HG03520 (cell line): ENCODE measurements at regions not wholly inside any gene's neighbourhood (a gene's known extent, or its start where the extent isn't known, plus 50 kb on each side); places are given as distances from the start of the nearest gene placed in this dataset.

Experiments used
- ATAC-seq: cut with Tn5 transposase; IDR thresholded peaks from one replicate; pipeline ENCODE4 v1.9.1; 2021; ENCODE audit warnings: mild to moderate bottlenecking, moderate library complexity; ENCODE audit not compliant: unreplicated experiment

DNA sequence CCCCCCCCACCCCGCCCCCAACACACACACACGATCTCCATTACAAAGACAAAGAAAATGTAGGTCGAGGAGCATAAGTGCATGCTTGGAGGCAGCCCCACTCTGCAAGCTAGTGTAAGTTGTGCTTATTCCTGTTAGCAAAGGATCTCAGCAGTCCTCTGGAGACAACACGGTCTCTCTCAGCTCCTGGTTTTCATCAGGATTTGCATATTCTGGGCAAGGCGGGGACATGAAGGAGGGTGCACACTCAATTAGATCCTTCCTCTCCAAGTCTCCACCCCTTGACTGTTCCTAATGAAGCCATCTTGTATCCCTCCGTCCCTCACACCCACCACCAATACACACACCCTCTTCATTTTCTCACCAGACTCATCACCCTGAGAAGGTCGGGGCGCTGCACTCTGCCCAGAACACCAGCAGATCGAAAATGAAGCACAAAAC lies 63.8 kb downstream of the MRPL46 start:
- no peak for ATAC-seq

DNA sequence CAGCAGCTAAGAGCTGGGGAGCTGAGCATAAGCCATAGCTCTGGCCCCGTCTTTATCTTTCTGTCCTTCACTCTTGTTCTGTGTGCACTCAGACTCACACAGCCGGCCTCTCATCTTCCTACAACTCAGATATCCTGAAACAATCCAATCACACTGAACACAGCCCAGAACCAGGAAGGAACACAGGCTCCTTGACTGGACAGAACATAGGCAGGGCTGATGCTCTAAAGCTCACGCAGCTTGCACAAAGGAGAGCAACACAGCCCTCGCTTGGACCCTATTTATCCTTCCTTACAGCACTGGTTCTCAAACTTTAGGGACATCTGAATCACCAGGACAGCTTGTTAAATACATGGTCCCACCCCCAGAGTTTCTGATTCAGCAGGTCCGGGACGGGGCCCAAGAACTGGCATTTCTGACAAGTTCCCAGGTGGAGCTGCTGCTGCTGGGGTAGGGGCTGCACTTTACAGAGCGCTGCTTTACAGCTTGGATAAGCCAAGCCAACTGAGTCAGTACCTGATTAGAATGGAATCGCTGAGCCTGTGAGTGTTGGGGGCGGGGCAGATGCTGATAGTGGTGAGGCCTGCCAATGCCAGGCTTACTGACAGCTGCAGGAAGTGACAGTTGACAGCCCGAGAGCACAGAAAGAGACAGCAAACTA lies 65.1 kb downstream of the MRPL46 start:
- no peak for ATAC-seq

DNA sequence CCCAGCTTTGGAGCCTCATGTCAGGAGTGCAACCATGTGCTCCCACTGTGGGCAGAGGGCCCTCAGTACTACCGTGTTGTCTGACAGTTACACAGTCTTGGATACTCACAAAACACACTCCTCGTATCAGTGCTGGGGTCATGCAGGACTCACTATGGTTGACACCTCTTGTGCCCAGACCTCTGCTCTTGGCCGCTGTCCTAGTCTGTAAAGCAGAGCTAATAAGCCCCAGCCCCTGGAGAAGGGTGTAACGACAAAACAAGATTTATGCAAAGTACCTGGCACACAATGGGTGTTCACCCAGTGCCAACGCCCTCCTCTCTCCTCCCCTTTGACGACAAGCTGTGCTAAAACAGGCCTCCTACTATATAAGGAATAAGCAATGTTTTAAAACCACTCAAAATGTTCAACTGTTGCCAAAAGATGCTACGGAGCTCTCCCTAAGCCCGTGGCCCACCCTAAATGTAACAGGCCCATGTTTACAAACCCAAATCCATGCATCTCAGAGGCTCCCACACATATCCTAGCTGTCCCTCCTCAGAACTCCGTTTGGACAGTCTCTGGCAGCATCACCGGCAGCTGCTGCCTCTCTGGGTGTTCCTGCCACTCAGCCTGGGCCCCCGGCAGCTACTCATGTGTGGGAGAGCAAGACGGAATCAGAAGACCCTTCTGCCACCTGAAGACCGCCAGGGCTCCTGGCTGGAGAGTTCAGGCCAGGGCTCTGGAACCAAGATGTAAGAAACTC lies 65.8 kb downstream of the MRPL46 start:
- ATAC-seq, result no peak

DNA sequence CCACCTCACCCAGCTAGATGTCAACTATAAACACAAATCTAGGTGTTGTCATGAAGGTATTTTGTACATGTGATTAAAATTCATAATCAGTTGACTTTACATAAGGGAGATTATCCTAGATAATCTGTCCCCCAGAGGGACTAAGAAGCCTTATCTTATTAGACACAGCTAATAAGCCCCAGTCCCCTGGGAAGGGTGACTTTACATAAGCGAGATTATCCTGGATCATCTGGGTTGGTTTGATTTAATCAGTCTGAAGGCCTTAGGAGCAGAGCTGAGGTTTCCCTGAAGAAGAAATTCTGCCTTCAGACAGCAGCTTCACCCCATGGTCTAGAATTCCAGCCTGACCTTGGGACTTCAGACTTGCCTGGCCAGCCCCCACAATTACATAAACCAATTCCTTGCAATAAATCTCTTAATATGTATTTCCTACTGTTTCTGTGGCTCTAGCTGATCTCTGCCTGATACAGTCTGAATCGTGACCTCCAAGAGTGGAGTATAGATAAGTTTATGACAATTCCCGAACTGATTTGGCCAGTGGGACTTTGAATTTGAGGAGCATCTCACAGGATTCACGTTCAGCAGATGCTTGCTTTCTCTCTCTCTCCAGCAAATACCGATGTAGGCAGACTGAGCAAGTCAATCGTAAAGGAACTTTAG lies 66.5 kb downstream of the MRPL46 start:
- ATAC-seq, result no peak

DNA sequence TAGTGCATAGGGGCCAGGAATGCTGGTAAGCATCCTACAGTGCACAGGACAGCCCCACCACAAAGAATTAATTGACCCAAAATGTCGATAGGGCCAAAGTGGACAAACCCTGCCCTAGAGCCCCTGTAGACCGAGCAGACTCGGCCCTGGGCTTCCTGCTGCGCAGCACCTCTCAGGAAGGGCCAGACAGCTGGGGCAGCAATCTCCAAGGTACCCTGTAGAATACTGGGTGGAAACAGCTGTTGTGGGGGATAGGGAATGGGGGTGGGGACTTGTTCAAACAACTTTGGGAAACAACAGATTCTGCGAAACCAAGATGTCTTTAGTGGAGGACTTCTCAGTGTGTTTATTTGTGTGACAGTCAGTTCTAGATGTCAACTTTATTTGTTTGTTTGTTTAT lies 67.1 kb downstream of the MRPL46 start:
- ATAC-seq, result no peak

- ATAC-seq, result no peak
Observed at GRCh38 chr15:88399021-88399685, 68.0 kb downstream of the MRPL46 start.

DNA sequence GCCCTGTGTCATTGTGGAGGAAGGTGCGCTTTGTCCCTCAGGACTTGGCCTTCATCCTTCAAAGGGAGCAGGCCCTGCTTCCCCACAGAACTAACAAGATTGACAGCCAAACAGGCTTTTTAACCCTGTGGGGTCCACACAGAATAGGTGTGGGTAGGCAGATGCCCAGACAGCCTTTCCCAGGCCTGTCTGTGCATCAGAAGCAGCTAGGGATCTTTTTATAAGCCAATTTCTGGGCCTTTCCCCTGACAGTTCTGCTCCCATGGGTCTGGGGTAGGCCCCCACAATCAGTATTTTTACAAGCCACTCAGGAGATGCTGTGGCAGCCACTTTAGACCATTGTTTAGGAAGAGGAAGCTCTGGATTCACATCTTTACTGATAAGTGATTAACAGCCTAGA lies 69.2 kb downstream of the MRPL46 start:
- no peak for ATAC-seq

- no peak for ATAC-seq
Observed at GRCh38 chr15:88397506-88397905, 69.7 kb downstream of the MRPL46 start.

DNA sequence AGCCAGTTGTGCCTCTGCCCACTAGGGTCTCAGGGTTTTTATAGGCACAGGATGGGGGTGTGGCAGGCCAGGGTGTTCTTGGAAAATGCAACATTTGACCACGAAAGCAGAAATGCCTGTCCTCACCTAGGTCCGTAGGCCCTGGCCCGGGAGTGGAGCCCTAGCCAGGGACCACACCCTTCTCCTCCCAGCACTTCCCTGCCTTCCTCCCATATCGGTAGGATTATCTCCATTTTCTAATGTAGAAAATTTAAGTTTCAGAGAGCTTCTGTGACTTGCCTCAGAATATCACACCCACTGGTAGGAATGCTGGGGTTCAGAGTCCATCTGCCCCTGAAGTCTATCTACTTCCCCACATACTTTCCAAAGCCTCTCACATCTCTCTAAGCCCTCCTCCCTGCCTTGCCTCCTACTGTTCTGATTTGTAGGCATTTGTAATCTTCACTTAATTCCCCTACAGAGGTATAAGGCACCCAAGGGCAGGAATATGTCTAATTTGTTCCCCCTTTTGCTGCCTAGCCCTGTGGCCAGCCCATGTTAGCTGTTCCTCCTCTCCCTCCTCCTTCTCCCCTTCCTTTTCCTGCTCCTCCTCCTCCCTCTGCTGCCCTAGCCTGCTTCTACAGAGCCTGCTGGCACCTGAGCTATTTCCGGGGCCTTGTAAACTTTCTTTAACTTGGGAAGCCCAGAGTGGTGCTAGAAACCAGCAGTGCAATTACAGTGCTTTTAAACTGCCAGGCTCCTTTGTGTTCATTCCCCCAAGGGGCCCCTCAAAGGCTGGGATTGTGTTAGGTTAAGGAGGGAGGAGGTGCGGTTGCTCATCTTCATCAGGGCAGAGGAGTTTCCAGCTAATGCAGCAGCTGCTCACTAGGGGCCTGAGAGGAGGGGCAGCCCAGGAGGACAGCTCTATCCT lies 71.1 kb downstream of the MRPL46 start:
- no peak for ATAC-seq

GRCh38 chr15:88395241-88395640 lies 71.9 kb downstream of the MRPL46 start:
- ATAC-seq, result no peak

- no peak for ATAC-seq
Observed at GRCh38 chr15:88394553-88395145, 72.5 kb downstream of the MRPL46 start.

DNA sequence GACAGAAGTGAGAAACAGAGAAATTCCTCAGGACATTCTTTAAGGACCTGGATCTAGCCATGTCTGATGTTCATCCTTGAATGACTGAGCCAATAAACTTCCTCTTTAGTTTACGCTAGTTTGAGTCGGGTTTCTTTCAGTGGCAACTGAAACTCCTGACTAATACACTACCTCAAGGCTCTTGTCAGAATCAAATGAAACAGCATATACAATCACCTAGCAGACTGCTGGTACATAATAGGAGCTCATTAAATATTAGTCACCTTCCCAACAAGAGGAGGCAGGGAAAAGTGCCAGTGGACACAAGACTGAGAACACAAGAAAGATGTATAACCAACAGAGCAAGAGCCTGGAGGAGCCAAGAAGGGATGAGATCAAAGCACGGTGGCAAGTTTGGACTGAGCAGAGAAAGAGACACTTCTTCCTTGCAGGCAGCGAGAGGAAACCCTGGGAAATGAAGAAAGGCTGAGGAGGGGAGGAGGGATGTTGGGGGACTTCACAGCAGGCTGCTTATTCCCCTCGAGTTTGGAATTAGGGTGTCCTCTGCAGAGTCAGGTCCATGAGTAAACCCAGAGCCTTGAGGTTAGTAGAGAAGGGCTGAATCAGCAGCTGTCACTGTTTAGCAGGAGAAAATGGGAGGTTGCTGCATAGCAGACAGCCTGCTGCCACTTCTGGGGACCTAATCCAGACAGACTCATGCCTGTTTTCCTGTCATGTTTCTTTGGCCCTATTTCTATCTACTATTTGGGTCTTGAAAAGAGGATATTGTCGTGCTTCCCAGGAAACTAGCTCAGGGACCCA lies 73.3 kb downstream of the MRPL46 start:
- ATAC-seq, result no peak

- no peak for ATAC-seq
Observed at GRCh38 chr15:88391700-88392099, 75.5 kb downstream of the MRPL46 start.

DNA sequence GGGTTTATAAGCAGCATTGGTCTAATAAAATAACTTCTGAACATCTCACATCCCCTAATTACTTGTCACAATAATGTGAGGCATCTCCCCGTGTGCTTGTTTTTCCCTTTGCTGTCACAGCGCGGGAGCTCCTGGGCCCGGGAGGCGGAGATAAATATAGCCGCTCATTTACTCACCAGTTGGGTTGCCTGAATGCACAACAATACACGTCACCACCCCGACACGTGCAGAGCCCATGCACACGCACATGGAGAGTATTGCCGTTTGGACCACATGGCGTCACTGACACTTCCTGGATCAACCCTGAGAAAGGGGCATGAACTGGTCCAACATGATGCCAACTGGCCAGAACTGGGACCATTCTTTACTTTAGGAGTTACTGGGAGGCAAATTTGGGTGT lies 76.2 kb downstream of the MRPL46 start:
- ATAC-seq, result no peak

- no peak for ATAC-seq
Observed at GRCh38 chr15:88390164-88390901, 76.9 kb downstream of the MRPL46 start.

GRCh38 chr15:88389120-88389519 lies 78.1 kb downstream of the MRPL46 start:
- ATAC-seq, result no peak

DNA sequence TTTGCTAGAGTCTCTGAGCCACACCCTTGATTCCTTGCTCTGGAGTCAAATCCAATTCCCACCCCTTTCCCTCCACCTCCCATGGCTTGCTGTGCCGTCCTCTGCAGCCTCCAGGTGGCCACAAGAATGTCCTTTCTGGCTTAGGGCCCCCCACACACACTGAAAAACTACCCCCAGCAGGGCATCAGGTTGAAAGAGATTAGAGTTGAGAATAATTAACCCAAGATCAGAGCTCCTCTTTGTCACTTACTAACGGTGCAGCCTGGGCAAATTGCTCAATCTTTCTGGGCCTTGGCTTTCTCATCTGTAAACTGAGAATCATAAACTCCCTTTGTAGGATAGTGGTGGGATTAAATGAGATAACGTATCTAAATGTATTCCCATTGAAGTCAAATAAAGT lies 78.5 kb downstream of the MRPL46 start:
- ATAC-seq, result no peak

- no peak for ATAC-seq
Observed at GRCh38 chr15:88385078-88385700, 82.0 kb downstream of the MRPL46 start.
